NCI-H2107 (cell line): ENCODE measurements at regions not wholly inside any gene's neighbourhood (a gene's known extent, or its start where the extent isn't known, plus 50 kb on each side); places are given as distances from the start of the nearest gene placed in this dataset.
"Not testable (repeated sequence)": the region's sequence is repeated elsewhere in the genome, so short reads cannot be mapped to it uniquely, and the experiment has no call there.

Experiments
- DNase-seq: peaks from one replicate; lab custom pipeline; 2025; lab: John Stamatoyannopoulos, UW

- no peak for DNase-seq
Observed at GRCh38 chr14:22190411-22191191, 398.4 kb downstream of the DAD1 start.

- DNase-seq, result no peak
Observed at GRCh38 chr14:22189881-22190280, 399.1 kb downstream of the DAD1 start.

DNA sequence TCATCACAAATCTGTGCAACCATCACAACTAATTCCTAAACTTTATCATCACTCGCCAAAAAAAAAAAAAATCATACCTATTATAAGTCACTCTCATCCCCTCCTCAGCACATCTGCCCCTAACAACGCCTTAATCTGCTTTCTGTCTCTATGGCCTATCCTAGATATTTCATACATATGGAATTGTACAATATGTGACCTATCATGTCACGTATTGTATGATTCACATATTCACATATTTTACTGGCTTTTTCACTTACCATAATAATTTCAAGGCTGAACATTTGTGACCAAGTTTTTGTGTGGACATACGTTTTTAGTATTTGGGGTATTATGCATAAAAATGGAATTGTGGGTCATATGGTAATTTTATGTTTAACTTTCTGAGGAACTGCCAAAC is 400.7 kb downstream of the DAD1 start:
- DNase-seq, result no peak

DNA sequence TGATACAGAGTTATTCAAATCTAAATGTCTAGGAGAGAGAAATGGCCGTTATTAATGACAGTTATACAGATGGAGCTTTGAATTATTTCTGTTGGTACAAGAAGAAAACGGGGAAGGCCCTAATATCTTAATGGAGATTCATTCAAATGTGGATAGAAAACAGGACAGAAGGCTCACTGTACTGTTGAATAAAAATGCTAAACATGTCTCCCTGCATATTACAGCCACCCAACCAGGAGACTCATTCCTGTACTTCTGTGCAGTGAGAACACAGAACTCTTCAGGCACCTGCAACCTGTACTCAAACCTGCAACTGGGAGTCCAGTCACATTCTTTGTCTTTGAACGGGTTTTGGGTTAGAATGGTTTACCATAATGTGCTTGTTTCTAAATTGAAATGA is 403.2 kb downstream of the DAD1 start:
- no peak for DNase-seq

DNA sequence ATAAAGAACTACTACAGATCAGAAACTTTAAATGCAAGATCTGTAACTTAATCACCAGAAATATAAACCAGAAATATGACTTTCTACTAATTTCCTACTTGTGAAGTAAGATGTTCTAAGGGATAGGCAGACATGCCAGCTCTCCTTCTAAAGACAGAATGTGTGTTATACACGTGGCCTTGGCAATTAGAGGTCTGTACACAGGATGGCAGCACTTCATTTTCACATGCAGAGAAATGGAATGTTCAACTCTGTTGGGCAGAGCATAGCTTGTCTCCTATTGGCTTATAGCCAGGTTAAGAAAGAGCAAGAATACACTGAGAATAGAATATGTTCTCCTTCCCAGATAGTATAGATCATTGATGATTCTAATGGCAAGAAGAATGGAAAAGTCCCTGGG is 403.8 kb downstream of the DAD1 start:
- DNase-seq, result no peak

- no peak for DNase-seq
Observed at GRCh38 chr14:22184830-22185168, 404.2 kb downstream of the DAD1 start.

- no peak for DNase-seq
Observed at GRCh38 chr14:22184157-22184829, 404.7 kb downstream of the DAD1 start.

GRCh38 chr14:22180045-22180444 is 409.0 kb downstream of the DAD1 start:
- DNase-seq, result no peak

GRCh38 chr14:22179190-22179589 is 409.8 kb downstream of the DAD1 start:
- no peak for DNase-seq

DNA sequence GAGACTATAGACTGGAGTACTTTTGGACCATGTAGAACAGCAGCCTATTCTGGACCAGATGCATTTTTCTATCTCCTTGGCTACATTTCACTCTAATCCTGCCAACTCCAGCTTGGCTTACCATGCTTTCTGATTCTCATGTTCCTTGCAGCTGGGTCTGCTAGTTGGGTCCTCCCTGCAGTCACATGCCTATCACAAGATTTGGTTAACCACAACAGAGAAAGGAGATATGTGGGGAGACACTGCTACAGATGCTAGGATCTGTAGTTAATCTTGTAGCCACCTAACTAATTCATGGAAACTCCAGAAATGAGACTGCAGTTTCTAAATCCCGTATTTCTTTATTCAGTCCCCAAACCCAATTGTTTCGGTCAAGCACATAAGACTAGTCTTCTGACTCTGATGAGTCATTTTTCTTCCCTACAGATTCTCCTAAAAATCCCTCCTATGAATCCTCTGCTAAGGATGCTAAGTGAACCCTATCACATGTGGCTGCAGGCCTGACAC is 410.6 kb downstream of the DAD1 start:
- DNase-seq, result no peak

DNA sequence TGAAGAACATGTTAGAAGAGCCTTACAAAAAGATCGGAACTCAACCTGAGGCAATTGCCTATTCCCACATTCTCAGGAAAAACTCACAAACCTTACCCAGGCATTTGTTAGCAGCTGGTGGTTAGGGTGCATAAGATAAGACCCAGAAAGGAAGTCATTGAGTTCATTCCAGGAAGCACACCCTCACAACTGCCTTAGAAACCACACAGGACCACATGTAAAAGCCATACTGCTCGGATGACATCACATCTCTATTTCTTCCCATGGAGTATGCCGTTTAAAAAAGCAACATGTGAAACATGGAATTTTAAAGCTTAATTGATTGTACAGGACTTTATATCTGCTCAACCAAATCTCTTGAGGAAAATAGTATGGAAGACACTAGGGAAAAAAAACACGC is 411.2 kb downstream of the DAD1 start:
- DNase-seq, result no peak

DNA sequence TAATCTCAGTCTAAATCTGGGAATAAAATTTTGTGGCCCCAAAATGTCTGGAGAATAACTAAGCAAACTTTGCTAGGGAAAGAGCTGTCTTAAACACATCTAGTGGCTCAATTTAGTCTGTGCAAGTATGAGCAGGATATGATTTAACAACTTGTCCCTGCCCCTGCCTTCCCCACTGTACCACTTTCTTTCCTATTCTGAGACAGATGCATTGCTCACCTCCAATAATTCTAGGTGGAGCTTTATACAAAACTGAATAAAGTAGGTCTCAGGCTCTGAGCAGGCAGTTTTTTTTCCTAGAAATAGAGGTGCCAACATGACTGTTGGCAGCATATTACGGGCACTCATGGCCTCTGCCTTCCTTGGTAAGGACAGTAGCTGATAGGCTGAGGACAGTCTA is 412.1 kb downstream of the DAD1 start:
- DNase-seq, result no peak

DNA sequence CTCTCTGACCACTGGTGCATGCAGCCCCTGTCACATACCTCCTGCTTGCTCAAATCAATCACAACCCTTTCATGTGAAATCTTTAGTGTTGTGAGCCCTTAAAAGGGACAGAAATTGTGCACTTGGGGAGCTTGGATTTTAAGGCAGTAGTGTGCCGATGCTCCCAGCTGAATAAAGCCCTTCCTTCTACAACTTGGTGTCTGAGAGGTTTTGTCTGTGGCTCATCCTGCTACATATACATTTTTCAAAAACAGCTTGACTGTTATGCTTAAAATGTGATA is 413.8 kb downstream of the DAD1 start:
- not testable (repeated sequence) for DNase-seq

DNA sequence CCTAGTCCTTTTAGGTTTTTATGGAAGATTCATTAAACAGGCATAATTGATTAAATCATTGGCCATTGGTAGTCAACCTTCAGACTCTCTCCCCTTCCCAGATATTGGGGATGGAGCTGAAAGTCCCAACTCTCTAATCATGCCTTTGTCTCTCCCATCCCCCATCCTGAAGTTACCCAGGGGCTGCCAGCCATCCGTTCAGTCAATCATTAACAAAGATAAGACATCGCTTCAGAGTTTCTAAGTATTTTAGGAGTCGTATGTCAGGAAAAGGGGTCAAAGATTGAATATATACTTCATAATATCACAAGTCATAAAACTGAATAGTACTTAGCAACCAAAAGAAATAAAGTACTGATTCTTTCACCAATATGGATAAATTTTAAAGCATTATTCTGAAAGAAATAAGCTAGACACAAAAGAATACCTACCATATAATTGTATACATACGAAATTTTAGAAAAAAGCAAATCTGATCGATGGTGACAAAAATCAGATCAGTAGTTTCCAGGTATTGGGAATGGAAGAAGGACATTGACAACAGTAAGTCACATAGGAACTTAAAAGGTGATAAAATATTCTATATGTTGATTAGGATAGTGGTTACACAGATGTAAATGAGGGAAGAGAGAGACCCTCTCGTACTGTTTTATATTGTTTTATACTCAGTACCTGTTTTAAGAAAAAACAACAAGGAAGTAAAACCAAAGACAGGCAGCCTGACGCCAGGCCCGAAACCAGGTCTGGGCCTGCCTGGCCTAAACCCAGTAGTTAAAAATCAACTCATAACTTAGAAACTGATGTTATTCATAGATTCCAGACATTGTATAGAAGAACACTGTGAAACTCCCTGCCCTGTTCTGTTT is 414.4 kb downstream of the DAD1 start:
- DNase-seq, result no peak

DNA sequence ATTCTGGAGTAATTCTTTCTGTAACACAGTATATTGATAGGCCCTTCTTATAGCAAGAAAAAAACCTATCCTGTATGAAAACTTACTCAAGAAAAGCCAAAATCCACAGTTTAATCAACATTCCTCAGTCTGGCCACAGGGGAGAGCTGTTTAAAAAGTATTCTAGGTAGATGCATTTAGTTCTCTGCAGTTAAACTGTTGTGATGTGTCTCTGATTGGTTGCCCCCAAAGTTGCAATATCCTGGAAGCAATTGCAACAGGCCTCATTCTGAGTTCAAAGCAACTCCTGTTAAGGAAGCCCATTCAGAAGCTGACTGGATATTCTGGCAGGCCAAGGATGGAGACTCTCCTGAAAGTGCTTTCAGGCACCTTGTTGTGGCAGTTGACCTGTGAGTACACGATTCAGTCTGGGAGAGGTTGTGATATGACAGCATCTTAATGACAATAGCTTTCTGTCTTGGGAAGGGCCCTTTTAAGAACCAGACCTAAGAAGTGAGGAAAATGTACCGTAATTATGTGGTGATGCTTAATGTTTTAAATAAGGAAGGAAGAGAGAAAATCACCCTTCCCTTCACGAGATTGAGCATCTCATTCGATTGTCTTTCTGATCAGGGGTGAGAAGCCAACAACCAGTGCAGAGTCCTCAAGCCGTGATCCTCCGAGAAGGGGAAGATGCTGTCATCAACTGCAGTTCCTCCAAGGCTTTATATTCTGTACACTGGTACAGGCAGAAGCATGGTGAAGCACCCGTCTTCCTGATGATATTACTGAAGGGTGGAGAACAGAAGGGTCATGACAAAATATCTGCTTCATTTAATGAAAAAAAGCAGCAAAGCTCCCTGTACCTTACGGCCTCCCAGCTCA is 420.7 kb downstream of the DAD1 start:
- DNase-seq, result no peak

DNA sequence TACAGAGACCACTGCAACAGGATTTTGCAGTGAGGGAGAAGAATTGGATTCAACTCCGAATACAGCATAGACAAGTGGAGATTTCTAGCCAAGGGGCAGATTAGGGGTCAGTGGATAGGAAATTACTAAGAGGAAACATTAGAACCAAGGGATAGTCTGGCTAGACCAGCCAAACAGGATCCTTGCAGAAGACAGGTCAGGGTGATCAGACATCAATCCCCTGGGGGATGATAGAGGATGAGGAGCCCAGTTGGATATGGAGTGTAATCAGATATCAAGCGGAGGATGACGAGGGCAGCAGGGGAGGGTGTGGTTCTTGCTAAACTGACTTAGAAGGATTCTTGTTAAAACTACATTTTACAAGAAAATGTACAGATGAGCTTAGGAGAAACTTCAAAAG is 424.4 kb downstream of the DAD1 start:
- no peak for DNase-seq

DNA sequence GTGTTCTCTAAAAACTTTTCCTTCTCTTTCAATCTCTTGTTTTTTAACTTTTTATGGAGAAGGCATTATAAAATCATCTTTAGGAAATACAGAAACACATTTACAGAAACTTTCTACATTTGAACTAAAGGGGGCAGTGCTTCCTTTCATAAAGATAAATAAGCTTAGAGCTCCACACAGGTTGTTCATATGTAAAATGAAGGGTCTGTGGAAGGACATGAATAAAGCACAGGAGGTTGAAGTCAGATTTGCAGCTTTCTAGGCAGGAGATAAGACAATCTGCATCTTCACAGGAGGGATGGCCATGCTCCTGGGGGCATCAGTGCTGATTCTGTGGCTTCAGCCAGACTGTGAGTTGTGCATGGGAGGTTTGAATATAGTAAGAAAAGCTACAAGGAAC is 426.0 kb downstream of the DAD1 start:
- DNase-seq, result no peak

DNA sequence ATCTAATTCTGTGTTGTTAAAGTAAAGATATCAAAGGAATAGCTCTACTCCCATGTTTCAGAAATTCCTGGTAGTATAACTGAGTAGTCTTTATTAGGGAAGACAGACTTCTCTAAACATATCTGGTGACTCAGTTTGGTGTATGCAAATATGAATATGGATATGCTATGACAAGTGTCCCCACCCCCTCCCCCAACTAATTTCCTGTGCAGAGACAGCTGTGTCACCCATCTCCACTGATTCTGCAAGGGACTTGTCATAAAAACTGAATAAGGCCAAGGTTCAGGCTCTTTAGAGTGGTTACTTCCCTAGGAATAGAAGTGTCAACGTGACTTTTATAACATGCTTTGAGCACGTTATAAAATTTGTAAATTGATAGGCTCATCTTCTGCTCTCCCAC is 429.1 kb downstream of the DAD1 start:
- no peak for DNase-seq

DNA sequence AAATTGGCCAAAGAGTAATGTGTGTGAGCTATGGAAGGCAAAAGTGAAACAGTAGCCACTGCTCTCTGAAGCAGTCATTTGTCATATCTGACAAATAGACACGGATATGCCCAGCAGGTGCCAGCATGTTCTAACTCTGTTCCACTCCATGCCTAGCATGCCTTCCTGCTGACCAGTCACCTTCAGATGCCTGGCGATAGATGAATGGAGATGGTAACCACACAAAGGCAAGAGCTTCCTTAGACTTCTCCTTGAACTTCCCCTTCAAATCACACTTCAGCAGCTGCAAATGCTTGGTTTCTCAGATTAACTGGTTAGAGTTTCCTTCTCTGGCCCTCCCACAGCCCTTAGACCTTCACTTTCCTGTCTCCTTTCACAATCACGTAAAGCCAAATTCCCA is 429.9 kb downstream of the DAD1 start:
- DNase-seq, result no peak

DNA sequence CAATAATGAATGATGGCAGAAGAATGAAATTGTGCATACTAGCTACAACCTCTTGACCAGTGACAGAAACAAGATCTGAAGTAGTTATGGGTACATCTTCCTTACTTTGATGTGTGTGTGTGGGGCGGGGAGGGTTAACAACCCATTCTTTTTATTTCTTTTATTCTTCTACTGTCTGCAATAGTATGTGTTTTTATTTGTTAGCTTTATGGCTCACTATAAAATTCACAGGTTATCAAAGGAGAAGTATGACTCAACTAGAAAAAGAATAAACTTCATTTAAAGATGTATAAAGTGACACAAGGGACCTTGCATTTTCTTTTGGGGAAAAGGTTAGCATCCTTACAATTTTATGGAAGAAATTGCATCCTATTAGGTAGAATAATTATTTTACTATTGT is 430.5 kb downstream of the DAD1 start:
- DNase-seq, result no peak

DNA sequence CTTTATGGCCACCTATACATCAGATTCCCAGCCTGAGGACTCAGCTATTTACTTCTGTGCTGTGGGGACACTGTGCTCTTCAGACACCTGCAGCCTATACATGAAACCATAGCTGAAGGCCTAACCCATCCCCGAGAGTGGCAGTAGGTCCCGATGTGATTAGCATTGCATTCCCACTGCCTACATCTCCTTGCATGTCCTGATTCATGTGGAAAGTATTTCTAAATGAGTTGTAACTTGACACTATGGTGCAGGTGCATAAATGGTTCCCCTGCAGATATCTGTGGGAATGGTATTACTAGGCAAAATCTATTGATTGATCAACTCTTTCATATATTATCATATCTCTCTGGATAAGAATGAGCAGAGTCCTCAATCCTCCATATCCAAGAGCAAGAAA is 433.5 kb downstream of the DAD1 start:
- DNase-seq, result no peak

GRCh38 chr14:22152903-22153302 is 436.1 kb downstream of the DAD1 start:
- no peak for DNase-seq
